ENCODE measurements at regions not wholly inside any gene's neighbourhood (a gene's known extent, or its start where the extent isn't known, plus 50 kb on each side); places are given as distances from the start of the nearest gene placed in this dataset.

DNA sequence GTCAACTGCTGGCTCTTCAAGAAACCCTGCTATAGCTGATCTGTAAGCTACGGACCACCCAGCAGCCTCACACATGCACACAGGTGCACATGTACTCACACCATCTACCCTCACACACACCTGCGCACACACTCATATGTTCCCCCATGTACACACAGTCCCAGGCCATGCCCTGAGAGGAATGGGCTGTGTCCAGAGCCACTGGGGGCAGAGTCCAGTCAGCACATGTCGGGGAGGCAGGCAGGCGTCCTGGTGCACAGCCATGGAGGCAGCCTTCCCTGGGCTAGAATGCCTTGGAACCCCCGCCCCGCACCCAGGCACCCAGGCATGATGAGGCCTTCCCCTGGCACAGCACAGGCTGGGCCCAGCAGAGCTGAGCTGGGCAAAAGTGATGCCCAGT is 58.3 kb upstream of the DLK1 start:
- TF ChIP-seq EZH2phosphoT487 (IDR thresholded peaks at IDR 0.05; ENCODE audit: low read depth, severe bottlenecking, unreplicated experiment) (no peak), EZH2 (IDR thresholded peaks at IDR 0.05; ENCODE audit: borderline replicate concordance) (no peak)
- TF ChIP-seq, protein P1, sequence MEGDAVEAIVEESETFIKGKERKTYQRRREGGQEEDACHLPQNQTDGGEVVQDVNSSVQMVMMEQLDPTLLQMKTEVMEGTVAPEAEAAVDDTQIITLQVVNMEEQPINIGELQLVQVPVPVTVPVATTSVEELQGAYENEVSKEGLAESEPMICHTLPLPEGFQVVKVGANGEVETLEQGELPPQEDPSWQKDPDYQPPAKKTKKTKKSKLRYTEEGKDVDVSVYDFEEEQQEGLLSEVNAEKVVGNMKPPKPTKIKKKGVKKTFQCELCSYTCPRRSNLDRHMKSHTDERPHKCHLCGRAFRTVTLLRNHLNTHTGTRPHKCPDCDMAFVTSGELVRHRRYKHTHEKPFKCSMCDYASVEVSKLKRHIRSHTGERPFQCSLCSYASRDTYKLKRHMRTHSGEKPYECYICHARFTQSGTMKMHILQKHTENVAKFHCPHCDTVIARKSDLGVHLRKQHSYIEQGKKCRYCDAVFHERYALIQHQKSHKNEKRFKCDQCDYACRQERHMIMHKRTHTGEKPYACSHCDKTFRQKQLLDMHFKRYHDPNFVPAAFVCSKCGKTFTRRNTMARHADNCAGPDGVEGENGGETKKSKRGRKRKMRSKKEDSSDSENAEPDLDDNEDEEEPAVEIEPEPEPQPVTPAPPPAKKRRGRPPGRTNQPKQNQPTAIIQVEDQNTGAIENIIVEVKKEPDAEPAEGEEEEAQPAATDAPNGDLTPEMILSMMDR (IDR thresholded peaks at IDR 0.05; ENCODE audit: poor library complexity) = no peak

Measured in hepatocyte (in vitro differentiated cells).